ENCODE measurements at regions not wholly inside any gene's neighbourhood (a gene's known extent, or its start where the extent isn't known, plus 50 kb on each side); places are given as distances from the start of the nearest gene placed in this dataset.
A peak's percentile ranks its signal among the peaks of the same experiment; 100 is the strongest.
"Not testable (repeated sequence)": the region's sequence is repeated elsewhere in the genome, so short reads cannot be mapped to it uniquely, and the experiment has no call there.

GRCh38 chr14:54252072-54252730, 144.6 kb upstream of the CDKN3 start:
- peak; percentile 12 for DNase-seq (ENCODE audit: low read depth, low spot score)

DNA sequence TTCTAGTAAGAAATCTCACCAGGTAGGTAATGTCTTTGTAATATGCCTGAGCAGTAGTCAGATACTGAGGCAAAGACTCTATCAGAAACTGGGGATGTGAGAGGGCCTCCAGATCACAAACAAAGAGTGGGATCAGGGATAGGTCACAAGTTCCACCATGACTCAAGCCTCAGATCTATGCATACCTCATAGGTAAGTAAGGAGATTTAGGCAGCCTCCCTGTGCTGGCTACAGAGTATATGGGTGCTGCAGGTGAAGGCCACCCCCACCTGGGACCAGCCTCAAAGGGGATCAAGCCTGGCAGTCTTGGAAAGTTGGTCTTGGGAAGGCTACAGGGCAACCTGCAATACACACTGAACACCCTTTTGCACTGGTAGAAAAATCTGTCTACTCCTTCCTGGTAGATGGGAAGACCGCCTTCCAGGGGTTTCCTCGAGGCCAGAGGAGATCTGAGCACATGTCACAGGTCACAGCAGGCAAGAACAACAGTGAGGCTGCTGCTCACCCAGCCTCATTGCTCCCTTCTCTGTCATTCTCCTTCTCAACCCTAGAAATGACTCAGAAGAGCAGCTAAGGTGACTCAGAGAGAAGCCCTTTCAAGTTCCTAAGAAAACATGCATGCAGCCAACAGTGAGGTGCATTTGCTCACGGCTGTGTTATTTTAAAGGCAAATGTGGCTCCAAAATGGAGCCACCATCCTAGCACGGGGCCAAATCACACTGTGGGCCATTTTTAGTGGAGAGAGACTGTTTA, 143.4 kb upstream of the CDKN3 start:
- peak; percentile 85 for DNase-seq (ENCODE audit: low read depth, low spot score)

DNA sequence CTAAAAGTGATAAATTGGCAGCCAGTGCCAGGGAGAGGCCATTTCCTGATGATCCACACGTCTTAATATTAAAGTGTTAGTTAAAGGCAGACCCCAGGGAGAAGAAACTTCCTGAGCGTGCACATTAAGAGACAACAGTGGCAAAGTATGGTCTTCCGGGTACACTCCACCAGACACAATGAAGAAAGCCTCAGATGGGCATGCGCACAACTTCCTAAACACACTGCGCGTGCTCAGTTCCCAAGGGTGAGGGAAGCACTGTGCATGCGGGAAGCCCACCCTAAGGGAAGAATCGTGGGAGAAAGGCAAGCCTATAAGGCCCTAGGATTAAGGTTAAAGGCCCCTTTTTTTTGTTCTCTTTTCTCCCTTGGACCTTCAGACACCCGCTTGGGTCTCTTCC, 140.7 kb upstream of the CDKN3 start:
- DNase-seq (ENCODE audit: low read depth, low spot score): no peak

GRCh38 chr14:54257424-54257823, 139.4 kb upstream of the CDKN3 start:
- no peak for DNase-seq (ENCODE audit: low read depth, low spot score)

- no peak for DNase-seq (ENCODE audit: low read depth, low spot score)
These were observed 138.4 kb upstream of the CDKN3 start for GRCh38 chr14:54258382-54258781.

DNA sequence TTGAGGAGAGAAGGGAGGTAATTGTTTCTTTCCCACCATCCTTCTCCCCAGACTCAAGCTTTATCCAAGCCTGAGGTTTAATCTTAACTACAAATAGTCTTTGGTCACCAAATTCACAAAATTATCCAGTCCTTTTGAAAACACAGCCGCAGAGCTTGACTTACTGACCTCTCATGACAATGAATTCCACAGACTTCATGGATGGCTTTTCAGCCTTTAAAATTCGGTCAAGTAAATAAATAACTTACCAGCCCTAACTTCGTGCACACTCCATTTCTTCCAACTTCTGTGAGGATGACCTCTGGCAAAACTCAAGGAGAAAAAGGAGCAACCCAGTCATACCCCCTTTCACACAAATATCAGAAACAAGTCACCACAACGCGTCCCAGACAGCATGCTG, 137.0 kb upstream of the CDKN3 start:
- DNase-seq (ENCODE audit: low read depth, low spot score): no peak

GRCh38 chr14:54261283-54261682, 135.5 kb upstream of the CDKN3 start:
- DNase-seq (ENCODE audit: low read depth, low spot score): no peak

GRCh38 chr14:54266616-54267015, 130.2 kb upstream of the CDKN3 start:
- DNase-seq (ENCODE audit: low read depth, low spot score): not testable (repeated sequence)

DNA sequence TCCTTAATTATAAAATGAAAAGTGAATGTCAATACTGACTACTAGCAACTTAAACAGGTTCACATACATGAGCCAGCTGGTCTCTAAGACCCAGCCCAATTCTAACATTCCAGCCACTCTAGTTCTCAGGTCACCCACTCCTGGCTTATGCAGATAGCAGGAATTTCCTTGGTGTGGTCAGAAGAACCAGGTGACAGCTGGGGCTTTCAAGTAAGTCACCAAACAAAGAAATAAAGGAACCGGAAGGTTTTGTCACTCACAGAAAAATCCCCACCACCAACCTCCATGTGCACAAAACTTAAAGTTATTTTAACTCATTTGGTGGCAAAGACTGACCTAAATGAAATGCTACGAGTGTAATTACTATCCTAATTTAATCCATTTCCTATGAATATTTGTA, 129.6 kb upstream of the CDKN3 start:
- DNase-seq (ENCODE audit: low read depth, low spot score): no peak

DNA sequence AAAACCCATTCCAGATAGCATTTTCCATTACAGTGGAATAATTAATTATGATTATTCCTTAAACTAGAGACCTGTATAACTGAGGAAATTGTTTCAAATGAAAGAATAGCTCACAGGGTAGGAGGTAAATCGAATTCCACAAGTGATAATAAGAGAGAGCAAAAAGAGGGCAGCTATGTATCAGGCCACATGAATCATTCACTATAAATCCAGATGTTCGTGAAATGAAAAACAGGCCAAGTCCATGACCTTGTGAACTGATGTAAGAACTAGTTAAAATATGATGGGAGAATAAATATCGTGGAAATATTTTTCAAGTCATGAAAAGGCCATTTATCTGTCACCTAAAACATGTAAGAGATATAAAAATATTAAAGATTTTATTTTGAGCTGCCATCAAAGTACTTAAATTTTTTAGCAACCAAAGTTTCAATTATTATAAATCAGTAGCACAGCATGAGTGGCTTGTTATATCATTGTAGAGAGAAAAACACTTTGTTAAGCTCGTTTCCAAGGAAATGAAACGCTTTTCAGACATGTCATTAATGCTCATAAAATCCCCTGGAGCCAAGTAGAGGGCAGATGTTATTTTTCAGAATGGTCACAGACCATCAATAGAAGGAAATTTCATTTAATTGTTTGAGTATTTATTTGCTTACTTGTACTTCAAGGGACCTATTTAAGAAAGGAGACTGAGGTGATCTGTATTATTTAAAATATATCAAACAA, 120.6 kb upstream of the CDKN3 start:
- no peak for DNase-seq (ENCODE audit: low read depth, low spot score)

- DNase-seq (ENCODE audit: low read depth, low spot score): no peak
These were observed 118.7 kb upstream of the CDKN3 start for GRCh38 chr14:54278087-54278486.

DNA sequence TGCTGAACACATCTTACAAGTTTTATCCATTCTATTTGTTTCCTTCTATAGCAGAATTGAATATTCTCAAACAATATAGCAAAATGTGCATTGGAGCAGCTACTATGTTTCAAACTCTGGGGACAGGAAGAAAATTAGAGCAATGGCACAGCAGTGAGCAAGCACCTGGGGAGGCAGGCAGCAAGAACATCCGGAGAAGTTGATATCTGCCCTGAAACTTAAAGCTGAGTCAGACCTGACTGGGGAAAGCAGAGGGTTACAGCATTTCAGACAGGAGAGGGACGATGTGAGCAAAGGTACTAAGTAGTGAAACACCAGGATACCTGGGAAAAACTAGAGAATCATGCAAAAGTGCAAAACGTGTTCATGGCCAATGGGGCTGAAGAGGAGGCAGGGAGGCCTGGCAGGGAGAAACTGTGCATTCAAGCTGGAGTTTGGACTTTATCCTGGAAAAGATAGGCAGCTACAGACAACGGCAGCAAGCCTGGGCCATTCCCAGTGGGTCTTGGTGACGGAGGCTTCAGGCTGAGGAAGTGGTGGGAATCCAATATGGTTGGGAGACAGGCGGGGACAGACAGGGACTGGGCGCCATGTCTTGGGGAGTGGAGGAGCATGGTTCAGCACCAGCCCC, 118.0 kb upstream of the CDKN3 start:
- no peak for DNase-seq (ENCODE audit: low read depth, low spot score)

GRCh38 chr14:54282849-54283248, 114.0 kb upstream of the CDKN3 start:
- no peak for DNase-seq (ENCODE audit: low read depth, low spot score)

- DNase-seq (ENCODE audit: low read depth, low spot score): no peak
These were observed 111.8 kb upstream of the CDKN3 start for GRCh38 chr14:54285030-54285429.

DNA sequence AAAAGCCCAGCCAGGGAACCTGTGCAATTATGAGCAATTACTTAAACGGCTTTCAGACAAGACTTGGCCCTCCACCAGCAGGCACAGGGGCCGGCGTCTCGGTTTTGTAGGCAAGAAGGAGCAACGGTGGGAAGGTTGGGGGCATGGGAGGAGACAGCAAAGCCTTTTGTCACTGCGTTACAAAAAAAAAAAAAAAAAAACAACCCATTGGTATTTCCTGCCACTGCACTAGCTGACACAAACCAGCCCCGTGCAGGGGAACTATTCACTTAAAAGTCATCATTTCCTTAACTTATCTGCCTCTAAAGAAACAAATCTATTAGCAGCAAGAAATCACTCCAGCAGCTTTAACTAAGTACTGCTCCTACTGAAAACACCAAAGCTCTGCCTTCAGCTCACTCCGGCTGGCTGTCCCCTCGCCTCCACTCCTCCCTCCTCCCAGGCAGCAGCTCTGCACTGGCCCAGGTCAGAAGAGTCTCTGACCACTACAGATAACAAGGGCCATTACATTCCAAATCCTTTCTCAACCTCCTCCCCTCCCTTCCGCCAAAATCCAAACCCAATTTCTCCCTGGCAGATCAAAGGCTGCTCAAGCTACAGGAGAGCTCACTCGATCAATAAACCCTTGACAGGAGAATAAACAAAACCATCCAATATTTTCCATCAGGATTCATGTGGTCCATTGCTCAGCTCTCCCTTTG, 105.2 kb upstream of the CDKN3 start:
- no peak for DNase-seq (ENCODE audit: low read depth, low spot score)

DNA sequence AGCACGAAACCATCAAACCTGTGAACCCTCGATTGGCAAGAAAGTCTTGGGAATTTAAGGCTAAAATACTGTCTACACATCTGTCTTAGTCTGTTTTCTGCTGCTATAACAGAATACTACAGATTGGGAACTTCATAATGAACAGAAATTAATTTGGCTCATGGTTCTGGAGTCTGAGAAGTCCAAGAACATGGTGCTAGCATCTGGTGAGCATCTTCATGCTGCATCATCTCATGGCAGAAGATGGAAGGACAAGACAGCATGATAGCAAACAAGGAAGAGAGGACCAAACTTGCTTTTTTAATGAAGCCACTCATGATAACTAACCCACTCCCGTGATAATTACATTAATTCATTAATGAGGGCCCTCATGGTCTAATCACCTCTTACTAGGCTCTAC, 102.0 kb upstream of the CDKN3 start:
- no peak for DNase-seq (ENCODE audit: low read depth, low spot score)

DNA sequence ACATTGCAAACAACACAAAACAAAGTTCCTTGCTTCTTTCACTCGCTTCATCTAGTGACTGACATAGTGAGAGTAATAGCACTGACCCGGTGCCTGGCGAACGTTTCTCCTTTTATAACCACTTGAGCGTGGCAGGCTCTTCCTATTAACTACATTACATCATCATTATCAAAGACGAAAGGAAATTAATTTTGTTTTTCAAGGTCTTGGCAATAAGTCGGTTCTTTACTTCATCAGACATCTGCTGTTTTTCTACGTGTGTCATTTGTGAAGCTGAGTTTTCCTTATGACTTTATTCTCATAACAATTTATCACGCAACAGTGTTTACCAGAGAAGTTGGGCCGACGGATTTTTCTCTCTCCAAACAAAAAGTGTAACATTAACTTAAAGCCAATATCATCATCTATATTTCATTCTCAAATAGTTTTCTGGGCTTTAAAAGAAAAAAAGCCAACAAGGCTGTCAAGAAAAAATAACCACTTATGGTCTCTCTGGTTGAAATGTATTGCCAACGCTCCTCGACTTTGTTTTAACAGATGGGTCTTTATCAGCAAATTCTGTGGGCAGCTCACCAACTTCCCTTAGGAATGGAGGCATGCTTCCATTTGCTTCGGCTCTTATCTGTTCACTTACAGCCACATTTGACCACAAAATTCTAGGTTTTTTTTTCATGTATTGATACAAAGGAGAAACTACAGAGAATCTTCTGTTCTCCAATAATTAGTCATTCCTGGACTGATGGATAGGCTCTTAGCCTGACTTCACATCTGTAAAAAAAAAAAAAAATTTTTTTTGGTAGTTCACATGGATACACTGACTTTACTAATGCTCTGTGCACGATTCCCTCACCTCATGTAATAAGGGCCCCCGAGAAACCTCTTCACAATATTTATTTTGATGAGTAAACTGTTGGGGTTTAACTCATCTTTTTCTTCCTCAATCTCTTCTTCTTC, 97.1 kb upstream of the CDKN3 start:
- no peak for DNase-seq (ENCODE audit: low read depth, low spot score)

GRCh38 chr14:54300881-54301280, 95.9 kb upstream of the CDKN3 start:
- no peak for DNase-seq (ENCODE audit: low read depth, low spot score)

GRCh38 chr14:54301359-54301758, 95.4 kb upstream of the CDKN3 start:
- no peak for DNase-seq (ENCODE audit: low read depth, low spot score)

DNA sequence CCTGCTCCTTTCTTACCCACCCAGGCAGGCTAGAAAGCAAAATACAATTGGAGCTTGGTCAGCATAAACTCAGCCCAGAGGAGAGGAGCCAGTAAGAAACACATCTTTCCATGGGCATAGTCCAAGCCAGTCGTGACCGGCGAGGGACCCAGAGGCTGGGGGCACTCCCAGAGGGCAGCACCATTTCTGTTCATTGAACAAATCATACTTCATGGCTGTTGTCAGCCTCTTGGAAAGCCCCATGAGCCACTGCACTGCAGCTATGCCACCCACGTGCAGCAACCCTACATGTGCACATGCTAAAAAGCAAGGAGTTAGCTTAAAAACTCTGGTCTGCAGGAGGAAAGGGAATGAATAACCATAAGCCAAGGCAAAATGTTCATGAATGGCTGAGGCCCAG, 90.0 kb upstream of the CDKN3 start:
- DNase-seq (ENCODE audit: low read depth, low spot score): no peak

- DNase-seq (ENCODE audit: low read depth, low spot score): no peak
These were observed 87.2 kb upstream of the CDKN3 start for GRCh38 chr14:54309615-54310014.
